Anterior cingulate cortex (tissue), 58 donors: ENCODE measurements at regions not wholly inside any gene's neighbourhood (a gene's known extent, or its start where the extent isn't known, plus 50 kb on each side); places are given as distances from the start of the nearest gene placed in this dataset.
"Not testable (repeated sequence)": the region's sequence is repeated elsewhere in the genome, so short reads cannot be mapped to it uniquely, and the experiment has no call there.

Experiments used
- DNase-seq, 58 donors: peaks; one replicate each; lab custom pipeline; 2025; lab: John Stamatoyannopoulos, UW

- no peak for DNase-seq
Observed at GRCh38 chr1:96211202-96211601, 510.4 kb upstream of the PTBP2 start.

- no peak for DNase-seq
Observed at GRCh38 chr1:96214982-96215381, 506.6 kb upstream of the PTBP2 start.

- no peak for DNase-seq
Observed at GRCh38 chr1:96220651-96221050, 500.9 kb upstream of the PTBP2 start.

GRCh38 chr1:96222701-96223100, 498.9 kb upstream of the PTBP2 start:
- DNase-seq = no peak

GRCh38 chr1:96224229-96224628, 497.4 kb upstream of the PTBP2 start:
- not testable (repeated sequence) for DNase-seq

- DNase-seq = no peak
Observed at GRCh38 chr1:96233422-96233821, 488.2 kb upstream of the PTBP2 start.

GRCh38 chr1:96234299-96234698, 487.3 kb upstream of the PTBP2 start:
- peak in 2 of 58 donors; percentile 2 to 25 for DNase-seq

GRCh38 chr1:96236156-96236739, 485.3 kb upstream of the PTBP2 start:
- peak in 19 of 58 donors; percentile 0 to 48 (median 8) for DNase-seq

- DNase-seq = no peak
Observed at GRCh38 chr1:96238426-96238825, 483.2 kb upstream of the PTBP2 start.

GRCh38 chr1:96240438-96240837, 481.1 kb upstream of the PTBP2 start:
- DNase-seq = no peak

- DNase-seq = no peak
Observed at GRCh38 chr1:96253246-96254035, 468.1 kb upstream of the PTBP2 start.

GRCh38 chr1:96256130-96256790, 465.3 kb upstream of the PTBP2 start:
- DNase-seq = no peak

- no peak for DNase-seq
Observed at GRCh38 chr1:96259399-96259798, 462.2 kb upstream of the PTBP2 start.

GRCh38 chr1:96281491-96281890, 440.1 kb upstream of the PTBP2 start:
- no peak for DNase-seq

GRCh38 chr1:96290033-96290432, 431.6 kb upstream of the PTBP2 start:
- no peak for DNase-seq

GRCh38 chr1:96290801-96291200, 430.8 kb upstream of the PTBP2 start:
- DNase-seq = no peak

- DNase-seq = no peak
Observed at GRCh38 chr1:96291468-96291867, 430.1 kb upstream of the PTBP2 start.

- no peak for DNase-seq
Observed at GRCh38 chr1:96292141-96292540, 429.4 kb upstream of the PTBP2 start.

- DNase-seq = no peak
Observed at GRCh38 chr1:96296991-96297390, 424.6 kb upstream of the PTBP2 start.

GRCh38 chr1:96306809-96307560, 414.6 kb upstream of the PTBP2 start:
- no peak for DNase-seq

GRCh38 chr1:96308314-96308713, 413.3 kb upstream of the PTBP2 start:
- DNase-seq = no peak
